Fibroblast of skin of left biceps (primary cell): ENCODE measurements at regions not wholly inside any gene's neighbourhood (a gene's known extent, or its start where the extent isn't known, plus 50 kb on each side); places are given as distances from the start of the nearest gene placed in this dataset.
"Not testable (repeated sequence)": the region's sequence is repeated elsewhere in the genome, so short reads cannot be mapped to it uniquely, and the experiment has no call there.

Source experiments
- DNase-seq, 2 experiments: peaks; one replicate each; pipeline ENCODE4 v3.0.0-alpha.2; 2013; ENCODE audit warnings: low read depth in 2 of 2

DNA sequence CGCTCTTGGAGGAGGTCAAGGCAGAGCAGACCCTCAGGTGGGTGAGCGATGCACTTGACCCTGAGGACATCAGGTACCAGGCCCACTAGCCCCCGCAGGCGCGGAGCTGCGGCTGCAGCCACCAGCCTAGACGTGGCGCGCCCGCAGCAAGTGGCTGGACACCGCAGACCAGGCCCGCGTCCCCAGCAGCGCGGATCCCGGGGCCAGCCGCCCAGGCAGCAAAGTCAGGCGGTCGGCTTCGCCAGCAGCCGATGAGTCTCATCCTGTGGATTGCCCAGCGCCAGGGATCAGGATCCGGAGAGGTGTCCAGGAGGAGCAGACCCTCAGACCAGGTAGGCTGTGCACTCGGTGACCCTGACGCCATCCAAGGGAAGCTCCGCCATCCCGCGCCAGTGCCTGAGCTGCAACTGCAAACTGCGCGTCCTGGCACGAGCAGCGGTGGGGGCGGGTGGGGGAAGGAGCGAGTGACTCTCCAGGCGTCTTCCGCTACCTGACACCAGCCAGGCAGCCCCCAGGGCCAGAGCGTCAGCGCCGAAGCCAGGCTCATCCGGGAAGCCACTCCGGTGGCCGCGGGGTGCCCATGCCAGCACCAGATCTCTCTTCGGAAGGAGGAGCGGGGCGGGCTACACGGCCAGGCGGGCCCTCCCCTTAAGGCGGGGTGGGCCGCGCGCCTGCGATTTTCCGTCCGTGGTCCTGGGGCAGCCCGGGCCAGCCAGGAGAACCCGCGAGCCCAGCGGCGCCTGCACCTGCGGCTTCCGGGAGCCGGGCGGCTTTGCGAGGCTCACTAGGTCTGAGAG, 92.6 kb upstream of the THOC3 start:
- DNase-seq = not testable (repeated sequence)

DNA sequence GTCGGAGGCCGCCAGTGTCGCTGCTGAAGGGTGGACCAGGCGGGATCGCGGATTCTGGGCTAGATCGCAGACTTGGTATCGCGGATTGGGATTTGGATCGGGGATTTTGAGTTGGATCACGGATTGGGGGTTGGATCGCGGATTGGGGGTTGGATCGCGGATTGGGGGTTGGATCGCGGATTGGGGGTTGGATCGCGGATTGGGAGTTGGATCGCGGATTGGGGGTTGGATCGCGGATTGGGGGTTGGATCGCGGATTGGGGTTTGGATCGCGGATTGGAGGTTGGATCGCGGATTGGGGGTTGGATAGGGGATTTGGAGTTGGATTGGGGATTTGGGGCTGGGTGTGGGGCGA, 93.1 kb upstream of the THOC3 start:
- not testable (repeated sequence) for DNase-seq

GRCh38 chr5:176061660-176062059, 93.5 kb upstream of the THOC3 start:
- DNase-seq = not testable (repeated sequence)

DNA sequence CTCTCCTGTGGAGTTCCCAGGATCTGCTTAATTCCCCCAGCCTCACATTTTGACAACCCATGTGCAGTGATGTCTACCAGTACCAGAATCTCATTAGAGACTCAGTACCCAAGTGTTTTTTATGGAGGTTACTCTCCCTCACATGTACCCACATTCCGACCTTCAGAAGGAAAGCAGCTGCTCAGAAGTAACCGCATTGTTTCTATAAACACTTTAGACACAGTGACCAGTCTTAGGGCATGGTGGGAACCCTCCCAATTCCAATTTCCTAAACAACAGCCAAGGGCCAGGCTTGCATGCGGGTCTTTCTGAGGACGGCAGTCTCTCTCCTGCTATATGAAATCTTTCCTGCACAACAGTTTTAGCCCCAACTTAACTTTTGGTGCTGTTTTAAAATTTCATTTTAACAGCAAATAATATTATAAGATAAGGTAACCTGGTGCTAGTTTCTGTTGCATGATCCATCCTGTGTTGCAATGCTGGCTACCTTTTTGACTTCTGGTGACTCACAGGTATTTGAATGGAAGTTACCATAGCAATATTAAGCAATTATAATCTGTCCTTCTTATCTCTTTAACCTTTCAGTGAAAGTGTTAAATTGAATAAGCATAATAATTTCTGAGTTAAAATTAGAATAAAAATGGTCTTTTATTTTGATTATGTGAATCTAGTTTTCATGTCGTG, 98.3 kb upstream of the THOC3 start:
- DNase-seq = not testable (repeated sequence)

DNA sequence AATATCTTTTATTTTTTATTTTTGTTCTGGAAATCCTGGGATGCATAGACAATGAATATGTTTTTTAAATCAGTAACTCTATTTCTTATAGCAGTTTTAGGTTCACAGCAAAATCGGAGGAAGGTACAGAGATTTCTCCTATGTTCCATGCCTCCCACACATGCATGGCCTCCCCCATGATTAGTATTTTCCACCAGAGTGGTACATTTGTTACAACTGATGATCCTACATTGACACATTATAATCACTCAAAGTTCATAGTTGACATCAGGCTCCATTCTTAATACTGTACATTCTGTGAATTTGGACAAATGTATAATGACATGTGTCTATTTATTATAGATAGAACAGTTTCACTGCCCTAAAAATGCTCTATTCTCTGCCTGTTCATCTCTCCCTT, 99.0 kb upstream of the THOC3 start:
- not testable (repeated sequence) for DNase-seq

DNA sequence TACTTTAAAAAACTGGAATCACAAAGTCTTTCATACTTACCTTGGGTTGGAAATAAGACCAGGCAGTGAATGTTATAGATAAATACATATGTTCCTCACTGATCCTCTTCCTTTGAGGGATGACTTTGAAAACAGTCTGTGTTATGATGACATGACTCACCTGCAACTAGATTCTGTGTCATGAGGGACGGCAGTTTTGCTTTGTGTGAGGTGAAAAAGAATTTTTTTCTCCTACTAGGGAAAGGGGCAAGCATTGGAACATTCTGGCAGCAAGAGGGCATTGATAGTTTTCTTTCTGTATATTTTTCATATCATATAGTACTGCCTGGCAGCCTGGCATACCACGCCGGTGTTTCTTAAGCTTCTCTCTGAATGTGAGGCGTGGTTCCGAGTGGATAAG, 99.8 kb upstream of the THOC3 start:
- DNase-seq = not testable (repeated sequence)

- DNase-seq = not testable (repeated sequence)
Observed at GRCh38 chr5:176073996-176074571, 106.0 kb upstream of the THOC3 start.

DNA sequence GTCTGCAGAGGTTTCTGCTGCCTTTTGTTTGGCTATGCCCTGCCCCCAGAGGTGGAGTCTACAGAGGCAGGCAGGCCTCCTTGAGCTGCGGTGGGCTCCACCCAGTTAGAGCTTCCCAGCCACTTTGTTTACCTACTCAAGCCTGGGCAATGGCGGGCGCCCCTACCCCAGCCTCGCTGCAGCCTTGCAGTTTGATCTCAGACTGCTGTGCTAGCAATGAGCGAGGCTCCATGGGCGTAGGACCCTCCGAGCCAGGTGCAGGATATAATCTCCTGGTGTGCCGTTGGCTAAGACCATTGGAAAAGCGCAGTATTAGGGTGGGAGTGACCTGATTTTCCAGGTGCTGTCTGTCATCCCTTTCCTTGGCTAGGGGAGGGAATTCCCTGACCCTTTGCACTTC, 115.6 kb upstream of the THOC3 start:
- DNase-seq = not testable (repeated sequence)

DNA sequence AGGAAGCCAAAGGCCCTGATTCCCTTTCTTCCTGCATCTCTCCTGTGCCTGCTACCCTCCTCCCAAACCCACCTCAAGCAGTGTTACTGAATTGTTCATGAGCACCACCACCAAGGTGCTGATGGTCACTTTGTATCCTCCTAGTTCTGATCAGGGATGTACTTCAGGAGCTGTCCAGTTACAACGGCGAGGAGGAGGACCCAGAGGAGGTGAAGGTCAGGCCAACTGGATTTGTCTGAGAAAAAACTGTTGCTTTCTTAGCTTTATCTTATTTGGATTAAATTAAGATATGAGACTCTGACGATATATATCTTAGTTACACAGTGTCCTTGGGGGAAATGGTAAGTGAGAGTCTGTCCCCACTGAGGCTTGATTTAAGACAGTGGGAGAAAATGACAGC, 135.0 kb upstream of the THOC3 start:
- not testable (repeated sequence) for DNase-seq

GRCh38 chr5:176112888-176113287, 125.3 kb upstream of the SIMC1 start:
- DNase-seq = not testable (repeated sequence)

DNA sequence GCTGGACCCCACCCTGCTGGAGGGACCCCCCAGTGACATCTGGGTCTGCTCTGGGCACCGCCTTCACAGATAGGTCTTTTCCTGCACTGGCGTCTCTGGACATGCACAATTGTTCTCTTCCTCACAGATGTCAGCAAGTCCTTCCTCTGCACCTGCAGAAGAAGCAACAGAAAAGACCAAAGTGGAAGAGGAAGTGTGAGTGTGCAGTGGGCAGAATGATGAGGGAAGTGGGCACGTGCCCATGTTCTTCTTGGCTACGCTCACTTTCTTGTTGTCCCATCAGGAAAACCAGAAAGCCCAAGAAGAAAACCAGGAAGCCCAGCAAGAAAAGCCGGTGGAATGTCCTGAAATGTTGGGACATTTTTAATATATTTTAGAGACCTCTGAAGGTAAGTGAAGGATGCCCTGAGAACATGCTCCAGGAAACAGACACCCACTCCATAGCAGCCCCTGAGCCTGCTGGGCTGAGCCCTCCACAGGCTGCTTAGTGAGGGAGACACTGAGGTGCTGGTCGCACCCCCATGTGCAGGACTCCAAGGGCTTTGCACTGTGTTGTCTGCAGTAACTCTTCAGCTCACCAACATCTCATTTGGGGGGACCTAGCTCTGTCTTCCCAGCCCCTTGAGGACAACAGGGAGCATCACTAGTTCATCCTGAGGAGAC, 124.4 kb upstream of the SIMC1 start:
- not testable (repeated sequence) for DNase-seq

DNA sequence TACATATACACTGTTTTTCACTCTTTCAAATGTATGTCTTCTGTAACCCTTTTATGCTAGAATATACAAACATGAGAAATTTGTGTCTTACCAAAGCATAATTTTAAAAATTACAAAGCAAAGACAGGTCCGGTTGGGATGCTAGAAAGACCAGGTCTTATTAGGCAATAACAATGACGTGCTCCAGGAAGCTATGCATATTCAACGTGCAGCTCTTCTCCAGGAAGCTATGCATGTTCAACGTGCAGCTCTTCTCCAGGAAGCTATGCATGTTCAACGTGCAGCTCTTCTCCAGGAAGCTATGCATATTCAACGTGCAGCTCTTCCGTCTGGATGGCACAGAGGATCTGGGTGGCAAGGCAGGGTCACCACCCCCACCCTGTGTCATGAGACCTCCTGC, 123.4 kb upstream of the SIMC1 start:
- DNase-seq = not testable (repeated sequence)

- DNase-seq = not testable (repeated sequence)
Observed at GRCh38 chr5:176117699-176118238, 120.5 kb upstream of the SIMC1 start.

DNA sequence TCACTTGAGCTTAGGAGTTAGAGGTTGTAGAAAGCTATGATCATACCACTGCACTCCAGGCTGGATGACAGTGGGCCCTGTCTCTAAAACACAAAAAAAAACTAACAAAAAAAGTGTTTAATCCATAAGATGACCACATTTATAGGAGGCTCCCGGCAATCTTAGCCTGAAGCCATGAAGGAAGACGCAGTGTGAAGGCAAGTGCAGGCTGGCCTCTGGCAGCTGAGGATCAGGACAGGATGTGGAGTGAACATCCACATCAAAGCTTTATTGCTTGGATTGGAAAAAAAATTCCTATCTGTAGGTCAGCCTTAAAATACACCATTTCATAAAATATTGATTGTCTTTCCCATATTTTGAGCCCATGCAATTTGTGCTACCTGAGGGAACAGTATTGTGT, 115.9 kb upstream of the SIMC1 start:
- DNase-seq = not testable (repeated sequence)

GRCh38 chr5:176124120-176124519, 114.1 kb upstream of the SIMC1 start:
- DNase-seq = not testable (repeated sequence)

GRCh38 chr5:176131771-176132170, 106.5 kb upstream of the SIMC1 start:
- no peak for DNase-seq

DNA sequence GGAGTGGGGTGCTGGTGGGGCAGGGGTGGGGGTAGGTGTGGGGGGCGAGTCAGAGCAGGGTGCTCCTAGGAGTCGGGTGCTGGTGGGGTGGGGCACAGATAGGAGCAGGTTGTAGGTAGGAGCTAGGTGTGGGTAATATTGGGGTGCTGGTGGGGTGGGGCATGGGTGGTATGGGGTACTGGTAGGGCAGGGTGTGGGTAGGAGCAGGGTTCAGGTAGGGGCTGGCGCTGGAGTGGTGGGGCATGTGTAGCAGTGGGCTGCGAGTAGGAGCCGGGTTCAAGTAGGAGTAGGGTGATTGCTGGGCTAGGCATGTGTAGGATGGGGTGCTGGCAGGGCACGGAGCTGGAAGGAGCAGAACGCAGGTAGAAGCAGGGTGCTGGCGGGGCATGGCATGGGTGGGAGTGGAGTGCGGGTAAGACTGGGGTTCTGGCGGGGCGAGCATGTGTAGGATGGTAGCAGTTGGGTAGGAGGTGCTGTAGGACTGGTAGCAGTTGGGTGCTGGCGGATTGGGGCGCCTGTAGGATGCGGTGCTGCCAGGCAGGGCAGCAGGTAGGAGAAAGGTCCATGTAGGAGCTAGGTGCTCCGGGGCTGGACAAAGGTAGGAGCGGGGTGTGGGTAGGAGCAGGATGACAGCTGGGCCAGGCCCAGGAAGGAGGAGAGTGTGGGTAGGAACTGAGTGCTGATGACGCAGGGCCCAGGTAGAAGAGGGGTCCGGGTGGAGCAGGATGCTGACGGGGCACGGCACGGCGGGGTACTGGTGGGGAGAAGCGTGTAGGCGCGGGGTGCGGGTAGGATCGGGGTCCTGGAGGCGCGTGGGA, 105.5 kb upstream of the SIMC1 start:
- DNase-seq = no peak

GRCh38 chr5:176133289-176133870, 104.8 kb upstream of the SIMC1 start:
- DNase-seq = no peak

- no peak for DNase-seq
Observed at GRCh38 chr5:176133877-176134276, 104.3 kb upstream of the SIMC1 start.

GRCh38 chr5:176134529-176135223, 103.5 kb upstream of the SIMC1 start:
- no peak for DNase-seq
